IMR-90 (cell line): ENCODE measurements at regions not wholly inside any gene's neighbourhood (a gene's known extent, or its start where the extent isn't known, plus 50 kb on each side); places are given as distances from the start of the nearest gene placed in this dataset.

Experiments
- ATAC-seq: fragments of 200-7000 bp; cut with Tn5 transposase; 2 replicates; pipeline ENCODE4 v1.9.1; 2020; ENCODE audit warnings: low read depth, mild to moderate bottlenecking, moderate library complexity
- BruUV-seq: library from RNA; stranded (reverse); fragments of 400-500 nt; replicated peaks from 2 replicates; lab custom pipeline; 2021; lab: Mats Ljungman, UMichigan
- CTCF ChIA-PET: fragments of 300-600 bp; formaldehyde crosslinking; extraction: SDS; loops from one replicate; lab custom pipeline; 2021; ENCODE audit warnings: antibody characterized with exemption; lab: Yijun Ruan, JAX
- POLR2A ChIA-PET: fragments of 300-600 bp; sonication (Branson Sonifier 250); formaldehyde crosslinking; loops from one replicate; lab custom pipeline; 2022; ENCODE audit warnings: antibody characterized with exemption; ENCODE audit not compliant: unreplicated experiment; lab: Charles Lee
- DNase-seq: peaks from one replicate; pipeline ENCODE4 v3.0.0; 2013
- H2AFZ ChIP-seq: replicated peaks from 2 replicates; pipeline ENCODE3; 2013; ENCODE audit warnings: low read length, mild to moderate bottlenecking; ENCODE audit not compliant: poor library complexity
- H2AK5ac ChIP-seq: 2 replicates; pipeline ENCODE4 v1.6.1; 2013; ENCODE audit warnings: low read depth, low read length, inconsistent platforms
- H2AK9ac ChIP-seq: replicated peaks from 2 replicates; pipeline ENCODE3; 2013; ENCODE audit warnings: mild to moderate bottlenecking, low read depth, low read length, moderate library complexity; ENCODE audit not compliant: poor library complexity
- H2BK120ac ChIP-seq: 2 replicates; pipeline ENCODE4 v1.6.1; 2013; ENCODE audit warnings: low read depth, low read length, inconsistent platforms
- H2BK15ac ChIP-seq: 3 replicates; pipeline ENCODE4 v1.6.1; 2013; ENCODE audit warnings: low read depth, low read length, inconsistent platforms
- H2BK20ac ChIP-seq: 2 replicates; pipeline ENCODE4 v1.6.1; 2013; ENCODE audit warnings: low read depth, mild to moderate bottlenecking, inconsistent platforms, low read length, moderate library complexity
- H2BK5ac ChIP-seq: 2 replicates; pipeline ENCODE4 v1.6.1; 2013; ENCODE audit warnings: mild to moderate bottlenecking, low read depth, low read length, inconsistent platforms; ENCODE audit not compliant: poor library complexity, severe bottlenecking
- H3K14ac ChIP-seq: replicated peaks from 2 replicates; pipeline ENCODE4 v1.6.1; 2013; ENCODE audit warnings: low read depth, low read length, inconsistent platforms
- H3K18ac ChIP-seq: 2 replicates; pipeline ENCODE4 v1.6.1; 2013; ENCODE audit warnings: low read depth, low read length, control low read depth
- H3K23ac ChIP-seq: 2 replicates; pipeline ENCODE4 v1.6.1; 2013; ENCODE audit warnings: low read depth, low read length, inconsistent platforms
- H3K27ac ChIP-seq: 2 replicates; pipeline ENCODE4 v1.5.1; 2013; ENCODE audit warnings: mild to moderate bottlenecking, control low read depth, low read length; ENCODE audit not compliant: insufficient read depth
- H3K27me3 ChIP-seq: 2 replicates; pipeline ENCODE4 v1.6.1; 2013; ENCODE audit warnings: low read length; ENCODE audit not compliant: control insufficient read depth, insufficient read depth
- H3K36me3 ChIP-seq: 2 replicates; pipeline ENCODE4 v1.6.1; 2013; ENCODE audit warnings: low read length, mixed read lengths; ENCODE audit not compliant: control insufficient read depth, insufficient read depth
- H3K4ac ChIP-seq: 2 replicates; pipeline ENCODE4 v1.6.1; 2013; ENCODE audit warnings: low read depth, low read length, inconsistent platforms
- H3K4me1 ChIP-seq: 2 replicates; pipeline ENCODE4 v1.6.1; 2013; ENCODE audit warnings: low read length, mixed read lengths; ENCODE audit not compliant: control insufficient read depth, insufficient read depth
- H3K4me2 ChIP-seq: 2 replicates; pipeline ENCODE4 v1.6.1; 2013; ENCODE audit warnings: low read depth, mild to moderate bottlenecking, control low read depth, low read length, moderate library complexity
- H3K4me3 ChIP-seq: 2 replicates; pipeline ENCODE4 v1.5.1; 2013; ENCODE audit warnings: low read depth, mild to moderate bottlenecking, control low read depth, low read length, moderate library complexity; ENCODE audit not compliant: insufficient read depth
- H3K56ac ChIP-seq: 2 replicates; pipeline ENCODE4 v1.6.1; 2013; ENCODE audit warnings: low read length, inconsistent platforms; ENCODE audit not compliant: insufficient read depth; ENCODE audit errors: extremely low read depth
- H3K79me1 ChIP-seq, 2 experiments: 2 replicates each; pipeline ENCODE4 v1.6.1; 2013; ENCODE audit warnings: low read length in 2 of 2, inconsistent platforms in 1 of 2, low read depth in 1 of 2
- H3K9ac ChIP-seq: 2 replicates; pipeline ENCODE4 v1.6.1; 2013; ENCODE audit warnings: low read depth, low read length, control low read depth
- H3K9me1 ChIP-seq: 2 replicates; pipeline ENCODE4 v1.6.1; 2013; ENCODE audit warnings: low read length, inconsistent platforms; ENCODE audit not compliant: insufficient read depth
- H3K9me3 ChIP-seq: 2 replicates; pipeline ENCODE4 v1.6.1; 2013; ENCODE audit warnings: low read length; ENCODE audit not compliant: control insufficient read depth, insufficient read depth
- H4K20me1 ChIP-seq: 2 replicates; pipeline ENCODE4 v1.6.1; 2013; ENCODE audit warnings: low read length, inconsistent platforms; ENCODE audit not compliant: insufficient read depth
- H4K5ac ChIP-seq: 2 replicates; pipeline ENCODE4 v1.6.1; 2013; ENCODE audit warnings: mild to moderate bottlenecking, low read depth, low read length, control low read depth
- H4K8ac ChIP-seq, 2 experiments: 2 replicates each; pipeline ENCODE4 v1.6.1; 2013; ENCODE audit warnings: low read depth in 2 of 2, low read length in 2 of 2, control low read depth in 1 of 2, inconsistent platforms in 1 of 2
- H4K91ac ChIP-seq: 2 replicates; pipeline ENCODE4 v1.6.1; 2013; ENCODE audit warnings: low read depth, low read length, inconsistent platforms; ENCODE audit not compliant: insufficient read depth
- CEBPB ChIP-seq: IDR thresholded peaks from 2 replicates; pipeline ENCODE4 v1.6.1; 2012; ENCODE audit warnings: low read depth, low read length, improper control_type of control experiment
- CHD1 ChIP-seq: IDR thresholded peaks from 2 replicates; pipeline ENCODE4 v1.6.1; 2012; ENCODE audit warnings: low read depth, low read length, improper control_type of control experiment
- CTCF ChIP-seq: conservative IDR thresholded peaks from 2 replicates; pipeline ENCODE4 v1.5.1; 2012; ENCODE audit warnings: mild to moderate bottlenecking, low read depth, low read length, improper control_type of control experiment
- MAFK ChIP-seq: IDR thresholded peaks from 2 replicates; pipeline ENCODE4 v1.6.1; 2012; ENCODE audit warnings: low read depth, low read length, improper control_type of control experiment
- MAZ ChIP-seq: IDR thresholded peaks from 2 replicates; pipeline ENCODE4 v1.6.1; 2012; ENCODE audit warnings: low read depth, mild to moderate bottlenecking, low read length, improper control_type of control experiment, moderate library complexity, borderline replicate concordance
- MXI1 ChIP-seq: IDR thresholded peaks from 2 replicates; pipeline ENCODE4 v1.6.1; 2012; ENCODE audit warnings: low read depth, mild to moderate bottlenecking, low read length, moderate library complexity, borderline replicate concordance
- POLR2A ChIP-seq: IDR thresholded peaks from 2 replicates; pipeline ENCODE4 v1.6.1; 2012; ENCODE audit warnings: mild to moderate bottlenecking, low read depth, low read length
- RFX5 ChIP-seq: IDR thresholded peaks from 2 replicates; pipeline ENCODE4 v1.8.0; 2012; ENCODE audit warnings: low read depth, mild to moderate bottlenecking, low read length, moderate library complexity
- SMC3 ChIP-seq: fragments of 150-350 bp; IDR thresholded peaks from 2 replicates; pipeline ENCODE4 v1.6.1; 2016; ENCODE audit warnings: low read depth, mild to moderate bottlenecking, antibody characterized with exemption, low read length, moderate library complexity
- WGBS, 2 experiments: methylation state at CpG; one replicate each; pipeline versions ENCODE4 v1.1.5 to v1.1.7; 2013; ENCODE audit warnings: missing lambda C conversion rate in 2 of 2; ENCODE audit not compliant: insufficient read length in 1 of 2; ENCODE audit errors: extremely low coverage in 2 of 2; 5-methylcytosine and 5-hydroxymethylcytosine counted together
- dilution Hi-C: fragments of 300-500 bp; cut with HindIII; formaldehyde crosslinking; loops from one replicate; pipeline ENCODE4 v1.14.3; 2018; ENCODE audit warnings: low sequenced_read_pairs; ENCODE audit not compliant: unreplicated experiment
- in situ Hi-C: fragments of 300-500 bp; cut with MboI; formaldehyde crosslinking; loops from 3 replicates; pipeline ENCODE4 v1.14.3; 2019; ENCODE audit warnings: low sequenced_read_pairs, inconsistent platforms, mixed read lengths
- intact Hi-C: fragments of 100-400 bp; cut with micrococcal nuclease; formaldehyde crosslinking; loops from 2 replicates; pipeline ENCODE4 v1.10.0; 2022
- TF ChIP-seq, protein P1 (sequence below): fragments of 150-350 bp; IDR thresholded peaks from 2 replicates; pipeline ENCODE4 v1.6.1; 2017; ENCODE audit warnings: mild to moderate bottlenecking, antibody characterized with exemption, low read length, low read depth

GRCh38 chr17:13350466-13350865 lies 251.3 kb downstream of the HS3ST3A1 start:
- H2BK20ac ChIP-seq, result peak overlapping the region; percentile 88
- H3K79me1 ChIP-seq, result peaks cover 0 to 5% of the 10 kb centered on the region in 2 experiments; a peak in 2 of 4 replicates
- no peaks in the 10 kb centered on the region for H3K27me3 ChIP-seq
- H2BK120ac ChIP-seq, result peak overlapping the region; percentile 86
- H2BK15ac ChIP-seq, result peak overlapping the region; percentile 91; the same call in 2 of the 3 replicates
- ChIA-PET CTCF (no interaction called here), POLR2A (no interaction called here)
- peak overlapping the region; percentile 65; the same call in 1 of the 2 replicates for H3K14ac ChIP-seq
- H2AFZ ChIP-seq, result no peak overlapping the region
- peak overlapping the region; percentile 24; the same call in 1 of the 2 replicates for H3K18ac ChIP-seq
- 100% methylated on average over 3 of the region's 9 CpGs; no CpG with 5 or more reads in 1 of the 2 experiments for WGBS, 2 experiments
- H3K27ac ChIP-seq, result no peak overlapping the region; the same call in 1 of the 2 replicates
- no peak overlapping the region for H2AK9ac ChIP-seq
- DNase-seq (no peak), ATAC-seq (no peak)
- peak overlapping the region; percentile 49 to 79; a peak in 3 of 4 replicates for H4K8ac ChIP-seq
- H3K9ac ChIP-seq, result no peak overlapping the region
- H3K4me1 ChIP-seq, result peaks cover 19% of the 10 kb centered on the region
- peaks cover 10% of the 10 kb centered on the region for H3K9me1 ChIP-seq
- peak overlapping the region; percentile 59 for H2BK5ac ChIP-seq
- TF ChIP-seq, protein P1, sequence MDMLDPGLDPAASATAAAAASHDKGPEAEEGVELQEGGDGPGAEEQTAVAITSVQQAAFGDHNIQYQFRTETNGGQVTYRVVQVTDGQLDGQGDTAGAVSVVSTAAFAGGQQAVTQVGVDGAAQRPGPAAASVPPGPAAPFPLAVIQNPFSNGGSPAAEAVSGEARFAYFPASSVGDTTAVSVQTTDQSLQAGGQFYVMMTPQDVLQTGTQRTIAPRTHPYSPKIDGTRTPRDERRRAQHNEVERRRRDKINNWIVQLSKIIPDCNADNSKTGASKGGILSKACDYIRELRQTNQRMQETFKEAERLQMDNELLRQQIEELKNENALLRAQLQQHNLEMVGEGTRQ, result no peak
- TF ChIP-seq CTCF (no peak), MAFK (no peak), POLR2A (no peak), MXI1 (no peak), RFX5 (no peak), SMC3 (no peak), CEBPB (no peak), MAZ (no peak), CHD1 (no peak)
- no peaks in the 10 kb centered on the region for H4K20me1 ChIP-seq
- peak overlapping the region; percentile 34; the same call in 1 of the 2 replicates for H4K5ac ChIP-seq
- intact Hi-C loops (no loop called here), in situ Hi-C loops (no loop called here), dilution Hi-C loops (no loop called here)
- no peaks in the 10 kb centered on the region for H3K36me3 ChIP-seq
- no peaks in the 10 kb centered on the region for H3K9me3 ChIP-seq
- no peak overlapping the region for H3K4me3 ChIP-seq
- no peak overlapping the region for H3K56ac ChIP-seq
- H4K91ac ChIP-seq, result peak overlapping the region; percentile 82
- H2AK5ac ChIP-seq, result peak overlapping the region; percentile 41
- no peak overlapping the region for H3K23ac ChIP-seq
- H3K4me2 ChIP-seq, result no peak overlapping the region
- no TSS peak for BruUV-seq
- H3K4ac ChIP-seq, result peak overlapping the region; percentile 66; the same call in 1 of the 2 replicates
